GM12878 (cell line): ENCODE measurements at regions not wholly inside any gene's neighbourhood (a gene's known extent, or its start where the extent isn't known, plus 50 kb on each side); places are given as distances from the start of the nearest gene placed in this dataset.

Experiments used
- ASH2L ChIP-seq: fragments of 300-600, 200-600 bp; sonication (generic); IDR thresholded peaks from 2 replicates; pipeline ENCODE4 v1.6.1; 2017; ENCODE audit warnings: low read depth, mild to moderate bottlenecking, borderline replicate concordance
- CHD2 ChIP-seq: IDR thresholded peaks from 2 replicates; pipeline ENCODE4 v1.6.1; 2011; ENCODE audit warnings: low read depth, low read length, improper control_type of control experiment, borderline replicate concordance
- CREM ChIP-seq: IDR thresholded peaks from 2 replicates; pipeline ENCODE4 v1.6.1; 2014; ENCODE audit warnings: antibody characterized with exemption, low read depth
- POLR2A ChIP-seq: IDR thresholded peaks from 2 replicates; pipeline ENCODE4 v1.6.1; 2011; ENCODE audit warnings: low read depth, mild to moderate bottlenecking, low read length
- STAT1 ChIP-seq: fragments of 450-650 bp; conservative IDR thresholded peaks from 2 replicates; pipeline ENCODE4 v1.6.1; 2014; ENCODE audit warnings: antibody characterized with exemption, mild to moderate bottlenecking
- ZNF274 ChIP-seq: IDR thresholded peaks from one replicate; pipeline ENCODE4 v1.8.0; 2011; ENCODE audit not compliant: insufficient read length, insufficient read depth
- ZSCAN29 ChIP-seq: fragments of 450-650 bp; IDR thresholded peaks from 2 replicates; pipeline ENCODE4 v1.6.1; 2017; ENCODE audit warnings: mild to moderate bottlenecking, moderate library complexity
- TF ChIP-seq, protein P1 (sequence below): IDR thresholded peaks from 2 replicates; pipeline ENCODE4 v1.6.1; 2011; ENCODE audit warnings: low read depth, low read length, improper control_type of control experiment, borderline replicate concordance
- TF ChIP-seq, protein P2 (sequence below), 3 experiments: IDR thresholded peaks in 2 of 3; conservative IDR thresholded peaks in 1 of 3; 2 replicates each; pipeline ENCODE4 v1.5.1; 2011; ENCODE audit warnings: low read depth in 3 of 3, low read length in 3 of 3, mild to moderate bottlenecking in 3 of 3, control low read depth in 2 of 3, moderate library complexity in 2 of 3, inconsistent platforms in 1 of 3, mixed read lengths in 1 of 3; ENCODE audit not compliant: control insufficient read depth in 2 of 3, insufficient read depth in 1 of 3; ENCODE audit errors: extremely low read depth in 1 of 3
- TF ChIP-seq, protein P3 (sequence below): IDR thresholded peaks from 2 replicates; pipeline ENCODE4 v1.6.1; 2012; ENCODE audit warnings: low read depth, low read length, improper control_type of control experiment
- TF ChIP-seq, protein P4 (sequence below): IDR thresholded peaks from 2 replicates; pipeline ENCODE4 v1.6.1; 2011; ENCODE audit warnings: low read depth, mild to moderate bottlenecking, low read length, moderate library complexity, borderline replicate concordance; ENCODE audit errors: extremely low read depth
- TF ChIP-seq, protein P5 (sequence below): IDR thresholded peaks from 2 replicates; pipeline ENCODE4 v1.6.1; 2012; ENCODE audit warnings: mild to moderate bottlenecking, low read depth, low read length
- TF ChIP-seq, protein P6 (sequence below): fragments of 450-650 bp; IDR thresholded peaks from 2 replicates; pipeline ENCODE4 v1.6.1; 2016; ENCODE audit warnings: mild to moderate bottlenecking

DNA sequence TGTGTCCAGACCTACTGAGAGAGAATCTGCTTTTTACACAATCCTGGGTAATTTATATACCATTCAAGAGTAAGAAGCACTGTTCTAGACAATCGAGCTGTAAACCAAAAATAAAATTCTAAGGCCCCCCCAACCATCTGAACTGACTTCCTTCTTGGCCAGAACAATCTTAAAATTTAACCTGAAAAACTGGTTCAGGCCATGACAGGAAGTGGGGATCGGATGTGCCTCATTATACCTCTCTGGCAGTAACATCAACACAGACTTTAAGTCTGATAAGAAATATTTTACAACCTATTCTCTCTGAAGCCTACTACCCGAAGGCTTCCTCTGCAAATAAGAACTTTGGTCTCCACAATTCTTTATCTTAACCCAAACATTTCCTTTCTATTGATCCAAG lies 75.2 kb upstream of the KIF5B start:
- TF ChIP-seq, protein P1, sequence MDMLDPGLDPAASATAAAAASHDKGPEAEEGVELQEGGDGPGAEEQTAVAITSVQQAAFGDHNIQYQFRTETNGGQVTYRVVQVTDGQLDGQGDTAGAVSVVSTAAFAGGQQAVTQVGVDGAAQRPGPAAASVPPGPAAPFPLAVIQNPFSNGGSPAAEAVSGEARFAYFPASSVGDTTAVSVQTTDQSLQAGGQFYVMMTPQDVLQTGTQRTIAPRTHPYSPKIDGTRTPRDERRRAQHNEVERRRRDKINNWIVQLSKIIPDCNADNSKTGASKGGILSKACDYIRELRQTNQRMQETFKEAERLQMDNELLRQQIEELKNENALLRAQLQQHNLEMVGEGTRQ, result no peak
- TF ChIP-seq, protein P2, sequence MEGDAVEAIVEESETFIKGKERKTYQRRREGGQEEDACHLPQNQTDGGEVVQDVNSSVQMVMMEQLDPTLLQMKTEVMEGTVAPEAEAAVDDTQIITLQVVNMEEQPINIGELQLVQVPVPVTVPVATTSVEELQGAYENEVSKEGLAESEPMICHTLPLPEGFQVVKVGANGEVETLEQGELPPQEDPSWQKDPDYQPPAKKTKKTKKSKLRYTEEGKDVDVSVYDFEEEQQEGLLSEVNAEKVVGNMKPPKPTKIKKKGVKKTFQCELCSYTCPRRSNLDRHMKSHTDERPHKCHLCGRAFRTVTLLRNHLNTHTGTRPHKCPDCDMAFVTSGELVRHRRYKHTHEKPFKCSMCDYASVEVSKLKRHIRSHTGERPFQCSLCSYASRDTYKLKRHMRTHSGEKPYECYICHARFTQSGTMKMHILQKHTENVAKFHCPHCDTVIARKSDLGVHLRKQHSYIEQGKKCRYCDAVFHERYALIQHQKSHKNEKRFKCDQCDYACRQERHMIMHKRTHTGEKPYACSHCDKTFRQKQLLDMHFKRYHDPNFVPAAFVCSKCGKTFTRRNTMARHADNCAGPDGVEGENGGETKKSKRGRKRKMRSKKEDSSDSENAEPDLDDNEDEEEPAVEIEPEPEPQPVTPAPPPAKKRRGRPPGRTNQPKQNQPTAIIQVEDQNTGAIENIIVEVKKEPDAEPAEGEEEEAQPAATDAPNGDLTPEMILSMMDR (IDR thresholded peaks at IDR 0.05 in 2 of 3, conservative IDR thresholded peaks at IDR 0.05 in 1 of 3; ENCODE audit: control insufficient read depth in 2 of 3, extremely low read depth in 1 of 3, insufficient read depth in 1 of 3, low read depth in 3 of 3, low read length in 3 of 3), result no peak
- TF ChIP-seq CREM (no peak), POLR2A (no peak), CHD2 (no peak), ZSCAN29 (no peak), STAT1 (no peak), ZNF274 (no peak), ASH2L (no peak)
- TF ChIP-seq, protein P3, sequence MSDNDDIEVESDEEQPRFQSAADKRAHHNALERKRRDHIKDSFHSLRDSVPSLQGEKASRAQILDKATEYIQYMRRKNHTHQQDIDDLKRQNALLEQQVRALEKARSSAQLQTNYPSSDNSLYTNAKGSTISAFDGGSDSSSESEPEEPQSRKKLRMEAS, result no peak
- TF ChIP-seq, protein P4, sequence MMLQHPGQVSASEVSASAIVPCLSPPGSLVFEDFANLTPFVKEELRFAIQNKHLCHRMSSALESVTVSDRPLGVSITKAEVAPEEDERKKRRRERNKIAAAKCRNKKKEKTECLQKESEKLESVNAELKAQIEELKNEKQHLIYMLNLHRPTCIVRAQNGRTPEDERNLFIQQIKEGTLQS, result no peak
- TF ChIP-seq, protein P5, sequence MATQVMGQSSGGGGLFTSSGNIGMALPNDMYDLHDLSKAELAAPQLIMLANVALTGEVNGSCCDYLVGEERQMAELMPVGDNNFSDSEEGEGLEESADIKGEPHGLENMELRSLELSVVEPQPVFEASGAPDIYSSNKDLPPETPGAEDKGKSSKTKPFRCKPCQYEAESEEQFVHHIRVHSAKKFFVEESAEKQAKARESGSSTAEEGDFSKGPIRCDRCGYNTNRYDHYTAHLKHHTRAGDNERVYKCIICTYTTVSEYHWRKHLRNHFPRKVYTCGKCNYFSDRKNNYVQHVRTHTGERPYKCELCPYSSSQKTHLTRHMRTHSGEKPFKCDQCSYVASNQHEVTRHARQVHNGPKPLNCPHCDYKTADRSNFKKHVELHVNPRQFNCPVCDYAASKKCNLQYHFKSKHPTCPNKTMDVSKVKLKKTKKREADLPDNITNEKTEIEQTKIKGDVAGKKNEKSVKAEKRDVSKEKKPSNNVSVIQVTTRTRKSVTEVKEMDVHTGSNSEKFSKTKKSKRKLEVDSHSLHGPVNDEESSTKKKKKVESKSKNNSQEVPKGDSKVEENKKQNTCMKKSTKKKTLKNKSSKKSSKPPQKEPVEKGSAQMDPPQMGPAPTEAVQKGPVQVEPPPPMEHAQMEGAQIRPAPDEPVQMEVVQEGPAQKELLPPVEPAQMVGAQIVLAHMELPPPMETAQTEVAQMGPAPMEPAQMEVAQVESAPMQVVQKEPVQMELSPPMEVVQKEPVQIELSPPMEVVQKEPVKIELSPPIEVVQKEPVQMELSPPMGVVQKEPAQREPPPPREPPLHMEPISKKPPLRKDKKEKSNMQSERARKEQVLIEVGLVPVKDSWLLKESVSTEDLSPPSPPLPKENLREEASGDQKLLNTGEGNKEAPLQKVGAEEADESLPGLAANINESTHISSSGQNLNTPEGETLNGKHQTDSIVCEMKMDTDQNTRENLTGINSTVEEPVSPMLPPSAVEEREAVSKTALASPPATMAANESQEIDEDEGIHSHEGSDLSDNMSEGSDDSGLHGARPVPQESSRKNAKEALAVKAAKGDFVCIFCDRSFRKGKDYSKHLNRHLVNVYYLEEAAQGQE, result no peak
- TF ChIP-seq, protein P6, sequence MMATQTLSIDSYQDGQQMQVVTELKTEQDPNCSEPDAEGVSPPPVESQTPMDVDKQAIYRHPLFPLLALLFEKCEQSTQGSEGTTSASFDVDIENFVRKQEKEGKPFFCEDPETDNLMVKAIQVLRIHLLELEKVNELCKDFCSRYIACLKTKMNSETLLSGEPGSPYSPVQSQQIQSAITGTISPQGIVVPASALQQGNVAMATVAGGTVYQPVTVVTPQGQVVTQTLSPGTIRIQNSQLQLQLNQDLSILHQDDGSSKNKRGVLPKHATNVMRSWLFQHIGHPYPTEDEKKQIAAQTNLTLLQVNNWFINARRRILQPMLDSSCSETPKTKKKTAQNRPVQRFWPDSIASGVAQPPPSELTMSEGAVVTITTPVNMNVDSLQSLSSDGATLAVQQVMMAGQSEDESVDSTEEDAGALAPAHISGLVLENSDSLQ, result no peak
